ENCODE measurements at regions not wholly inside any gene's neighbourhood (a gene's known extent, or its start where the extent isn't known, plus 50 kb on each side); places are given as distances from the start of the nearest gene placed in this dataset.

- Histone ChIP-seq H3K36me3 (ENCODE audit: control insufficient read depth, insufficient read depth, low read length) (no peaks in the 10 kb centered on the region), H3K4me3 (ENCODE audit: low read depth, low read length) (no peak overlapping the region), H3K27me3 (ENCODE audit: control insufficient read depth, insufficient read depth, low read length) (no peaks in the 10 kb centered on the region)
- TF ChIP-seq, protein P1, sequence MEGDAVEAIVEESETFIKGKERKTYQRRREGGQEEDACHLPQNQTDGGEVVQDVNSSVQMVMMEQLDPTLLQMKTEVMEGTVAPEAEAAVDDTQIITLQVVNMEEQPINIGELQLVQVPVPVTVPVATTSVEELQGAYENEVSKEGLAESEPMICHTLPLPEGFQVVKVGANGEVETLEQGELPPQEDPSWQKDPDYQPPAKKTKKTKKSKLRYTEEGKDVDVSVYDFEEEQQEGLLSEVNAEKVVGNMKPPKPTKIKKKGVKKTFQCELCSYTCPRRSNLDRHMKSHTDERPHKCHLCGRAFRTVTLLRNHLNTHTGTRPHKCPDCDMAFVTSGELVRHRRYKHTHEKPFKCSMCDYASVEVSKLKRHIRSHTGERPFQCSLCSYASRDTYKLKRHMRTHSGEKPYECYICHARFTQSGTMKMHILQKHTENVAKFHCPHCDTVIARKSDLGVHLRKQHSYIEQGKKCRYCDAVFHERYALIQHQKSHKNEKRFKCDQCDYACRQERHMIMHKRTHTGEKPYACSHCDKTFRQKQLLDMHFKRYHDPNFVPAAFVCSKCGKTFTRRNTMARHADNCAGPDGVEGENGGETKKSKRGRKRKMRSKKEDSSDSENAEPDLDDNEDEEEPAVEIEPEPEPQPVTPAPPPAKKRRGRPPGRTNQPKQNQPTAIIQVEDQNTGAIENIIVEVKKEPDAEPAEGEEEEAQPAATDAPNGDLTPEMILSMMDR (IDR thresholded peaks at IDR 0.05; ENCODE audit: insufficient read depth, low read length, poor library complexity, severe bottlenecking): no peak
- DNase-seq (ENCODE audit: low read depth): no peak
These were observed 137.0 kb upstream of the PREP start for GRCh38 chr6:105539911-105540310.

GRCh38 chr6:105537981-105538578, 135.2 kb upstream of the PREP start:
- Histone ChIP-seq H3K36me3 (ENCODE audit: control insufficient read depth, insufficient read depth, low read length) (no peaks in the 10 kb centered on the region), H3K4me3 (ENCODE audit: low read depth, low read length) (no peak overlapping the region), H3K27me3 (ENCODE audit: control insufficient read depth, insufficient read depth, low read length) (no peaks in the 10 kb centered on the region)
- TF ChIP-seq, protein P1 (IDR thresholded peaks at IDR 0.05; ENCODE audit: insufficient read depth, low read length, poor library complexity, severe bottlenecking): no peak
- DNase-seq (ENCODE audit: low read depth): no peak

DNA sequence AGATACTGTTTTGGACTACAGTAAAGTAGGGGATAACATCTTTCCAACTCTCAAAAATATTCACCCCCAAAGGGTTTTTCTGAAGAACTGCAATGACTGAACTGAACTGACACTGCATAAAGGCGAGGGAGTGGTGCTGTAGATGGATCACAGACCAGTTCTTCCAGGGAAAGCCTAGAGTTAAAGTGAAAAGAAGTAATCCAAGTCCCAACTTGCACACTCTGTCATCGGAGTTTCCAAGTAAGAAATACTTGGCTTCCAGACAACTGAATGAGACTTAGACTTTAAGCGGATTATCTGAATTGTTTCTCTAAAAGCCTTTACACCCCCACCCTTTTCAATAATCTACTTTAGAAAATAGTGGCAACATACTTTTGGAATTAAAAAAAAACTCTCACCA, 134.1 kb upstream of the PREP start:
- Histone ChIP-seq H3K27me3 (ENCODE audit: control insufficient read depth, insufficient read depth, low read length) (no peaks in the 10 kb centered on the region), H3K36me3 (ENCODE audit: control insufficient read depth, insufficient read depth, low read length) (no peaks in the 10 kb centered on the region), H3K4me3 (ENCODE audit: low read depth, low read length) (no peak overlapping the region)
- TF ChIP-seq, protein P1 (IDR thresholded peaks at IDR 0.05; ENCODE audit: insufficient read depth, low read length, poor library complexity, severe bottlenecking): no peak
- no peak for DNase-seq (ENCODE audit: low read depth)

- no peaks in the 10 kb centered on the region for H3K36me3 ChIP-seq (ENCODE audit: control insufficient read depth, insufficient read depth, low read length)
- TF ChIP-seq, protein P1 (IDR thresholded peaks at IDR 0.05; ENCODE audit: insufficient read depth, low read length, poor library complexity, severe bottlenecking): no peak
- H3K27me3 ChIP-seq (ENCODE audit: control insufficient read depth, insufficient read depth, low read length): no peaks in the 10 kb centered on the region
- DNase-seq (ENCODE audit: low read depth): no peak
- no peak overlapping the region for H3K4me3 ChIP-seq (ENCODE audit: low read depth, low read length)
These were observed 130.4 kb upstream of the PREP start for GRCh38 chr6:105533301-105533700.

GRCh38 chr6:105526225-105526872, 123.5 kb upstream of the PREP start:
- H3K36me3 ChIP-seq (ENCODE audit: control insufficient read depth, insufficient read depth, low read length): no peaks in the 10 kb centered on the region
- no peak overlapping the region for H3K4me3 ChIP-seq (ENCODE audit: low read depth, low read length)
- TF ChIP-seq, protein P1 (IDR thresholded peaks at IDR 0.05; ENCODE audit: insufficient read depth, low read length, poor library complexity, severe bottlenecking): no peak
- no peak for DNase-seq (ENCODE audit: low read depth)
- H3K27me3 ChIP-seq (ENCODE audit: control insufficient read depth, insufficient read depth, low read length): no peaks in the 10 kb centered on the region
